GM19395 (cell line): ENCODE measurements at regions not wholly inside any gene's neighbourhood (a gene's known extent, or its start where the extent isn't known, plus 50 kb on each side); places are given as distances from the start of the nearest gene placed in this dataset.

ENCODE experiments used
- ATAC-seq: cut with Tn5 transposase; IDR thresholded peaks from one replicate; pipeline ENCODE4 v1.9.1; 2021; ENCODE audit warnings: mild to moderate bottlenecking, moderate library complexity; ENCODE audit not compliant: unreplicated experiment

GRCh38 chr3:181660337-181660736 is 51.4 kb upstream of the SOX2 start:
- no peak for ATAC-seq

GRCh38 chr3:181637456-181637855 is 74.3 kb upstream of the SOX2 start:
- no peak for ATAC-seq

GRCh38 chr3:181637056-181637455 is 74.7 kb upstream of the SOX2 start:
- ATAC-seq, result no peak

- no peak for ATAC-seq
These were observed 76.6 kb upstream of the SOX2 start for GRCh38 chr3:181635141-181635540.

- no peak for ATAC-seq
These were observed 78.2 kb upstream of the SOX2 start for GRCh38 chr3:181633556-181633955.

- no peak for ATAC-seq
These were observed 79.8 kb upstream of the SOX2 start for GRCh38 chr3:181631901-181632300.

- ATAC-seq, result no peak
These were observed 80.9 kb upstream of the SOX2 start for GRCh38 chr3:181630853-181631252.

GRCh38 chr3:181629711-181630110 is 82.0 kb upstream of the SOX2 start:
- no peak for ATAC-seq

- ATAC-seq, result no peak
These were observed 82.7 kb upstream of the SOX2 start for GRCh38 chr3:181629029-181629428.

GRCh38 chr3:181628384-181628783 is 83.3 kb upstream of the SOX2 start:
- no peak for ATAC-seq

GRCh38 chr3:181626036-181626435 is 85.7 kb upstream of the SOX2 start:
- ATAC-seq, result no peak

- ATAC-seq, result no peak
These were observed 87.6 kb upstream of the SOX2 start for GRCh38 chr3:181623924-181624694.

- ATAC-seq, result no peak
These were observed 89.4 kb upstream of the SOX2 start for GRCh38 chr3:181622365-181622764.

GRCh38 chr3:181619897-181620296 is 91.8 kb upstream of the SOX2 start:
- ATAC-seq, result no peak

GRCh38 chr3:181618260-181618659 is 93.5 kb upstream of the SOX2 start:
- no peak for ATAC-seq

- no peak for ATAC-seq
These were observed 95.3 kb upstream of the SOX2 start for GRCh38 chr3:181616088-181617070.

GRCh38 chr3:181615666-181616065 is 96.1 kb upstream of the SOX2 start:
- ATAC-seq, result no peak

- no peak for ATAC-seq
These were observed 96.8 kb upstream of the SOX2 start for GRCh38 chr3:181614878-181615277.

GRCh38 chr3:181613813-181614212 is 97.9 kb upstream of the SOX2 start:
- no peak for ATAC-seq

- no peak for ATAC-seq
These were observed 98.5 kb upstream of the SOX2 start for GRCh38 chr3:181613191-181613590.

- no peak for ATAC-seq
These were observed 100.8 kb upstream of the SOX2 start for GRCh38 chr3:181610973-181611265.
